ENCODE measurements at regions not wholly inside any gene's neighbourhood (a gene's known extent, or its start where the extent isn't known, plus 50 kb on each side); places are given as distances from the start of the nearest gene placed in this dataset.

GRCh38 chr5:173496129-173496882 is 120.1 kb downstream of the BOD1 start:
- H3K36me3 ChIP-seq (ENCODE audit: control insufficient read depth in 1 of 2, insufficient read depth in 2 of 2, low read length in 2 of 2), result no peaks in the 10 kb centered on the region
- DNase-seq (ENCODE audit: low read depth, low spot score), result no peak
- TF ChIP-seq CTCF (IDR thresholded peaks at IDR 0.05 in 2 of 3, conservative IDR thresholded peaks at IDR 0.05 in 1 of 3; ENCODE audit: borderline replicate concordance in 1 of 3, insufficient read depth in 1 of 3, low read depth in 2 of 3, low read length in 2 of 3) (0 out of 6 replicates have a peak, but pooled peaks of 1 of the 3 experiments have one; percentile 6), JUND (IDR thresholded peaks at IDR 0.05) (no peak)
- H3K4me2 ChIP-seq (ENCODE audit: low read length), result no peak overlapping the region
- ChIA-PET POLR2A (no interaction called here), CTCF (no interaction called here), RAD21 (ENCODE audit: low non-redundant PET in 1 of 2, low total read pairs in 2 of 2, uncharacterized antibody in 2 of 2, unreplicated experiment in 2 of 2) (no interaction called here)
- no TSS peak for BruUV-seq (replicated peaks)
- no peak overlapping the region for H3K27ac ChIP-seq (ENCODE audit: low read depth, low read length)
- H3K9ac ChIP-seq (ENCODE audit: low read length), result no peak overlapping the region
- H3K4me3 ChIP-seq (replicated peaks in 1 of 2; ENCODE audit: low read depth in 1 of 2, low read length in 2 of 2), result no peak overlapping the region
- H3K79me2 ChIP-seq (ENCODE audit: insufficient read depth, low read length), result no peaks in the 10 kb centered on the region
- no peak overlapping the region for H2AFZ ChIP-seq (ENCODE audit: low read depth, low read length, poor library complexity, severe bottlenecking)
- no peaks in the 10 kb centered on the region for H3K9me2 ChIP-seq (ENCODE audit: insufficient read depth)
- H3K27me3 ChIP-seq (ENCODE audit: insufficient read depth, low read length), result no peaks in the 10 kb centered on the region
- no peaks in the 10 kb centered on the region for H4K20me1 ChIP-seq (ENCODE audit: insufficient read depth)
- H3K4me1 ChIP-seq (ENCODE audit: control insufficient read depth in 1 of 2, insufficient read depth in 2 of 2, low read length in 2 of 2), result peaks cover 7 to 15% of the 10 kb centered on the region in 2 experiments
- no peaks in the 10 kb centered on the region for H3K9me3 ChIP-seq (ENCODE audit: control insufficient read depth in 1 of 2, insufficient read depth in 1 of 2, low read depth in 1 of 2, low read length in 2 of 2)
- intact Hi-C loops (cut with micrococcal nuclease), result no loop called here
- no peak for ATAC-seq

GRCh38 chr5:173495225-173495904 is 121.1 kb downstream of the BOD1 start:
- intact Hi-C loops (cut with micrococcal nuclease), result no loop called here
- DNase-seq (ENCODE audit: low read depth, low spot score), result no peak
- ATAC-seq, result no peak
- CTCF ChIA-PET, result no interaction called here
- Histone ChIP-seq H3K36me3 (ENCODE audit: control insufficient read depth in 1 of 2, insufficient read depth in 2 of 2, low read length in 2 of 2) (no peaks in the 10 kb centered on the region), H3K27me3 (ENCODE audit: insufficient read depth, low read length) (no peaks in the 10 kb centered on the region), H3K4me3 (replicated peaks in 1 of 2; ENCODE audit: low read depth in 1 of 2, low read length in 2 of 2) (no peak overlapping the region), H3K27ac (ENCODE audit: low read depth, low read length) (no peak overlapping the region), H3K4me2 (ENCODE audit: low read length) (no peak overlapping the region), H3K9ac (ENCODE audit: low read length) (no peak overlapping the region), H3K9me3 (ENCODE audit: control insufficient read depth in 1 of 2, insufficient read depth in 1 of 2, low read depth in 1 of 2, low read length in 2 of 2) (no peaks in the 10 kb centered on the region), H3K9me2 (ENCODE audit: insufficient read depth) (no peaks in the 10 kb centered on the region), H3K79me2 (ENCODE audit: insufficient read depth, low read length) (no peaks in the 10 kb centered on the region), H3K4me1 (ENCODE audit: control insufficient read depth in 1 of 2, insufficient read depth in 2 of 2, low read length in 2 of 2) (peaks cover 7 to 15% of the 10 kb centered on the region in 2 experiments), H4K20me1 (ENCODE audit: insufficient read depth) (no peaks in the 10 kb centered on the region), H2AFZ (ENCODE audit: low read depth, low read length, poor library complexity, severe bottlenecking) (no peak overlapping the region)
- POLR2A ChIA-PET, result no interaction called here
- BruUV-seq (replicated peaks), result no TSS peak
- RAD21 ChIA-PET (ENCODE audit: low non-redundant PET in 1 of 2, low total read pairs in 2 of 2, uncharacterized antibody in 2 of 2, unreplicated experiment in 2 of 2), result interaction anchor here in 1 of 2 experiments (0.5 kb wide), 1 partner anchor 18 kb away, joined by 3 read pairs; no protein-coding TSS in a partner anchor
- TF ChIP-seq SRF (IDR thresholded peaks at IDR 0.05; ENCODE audit: low read depth), result no peak
- no peak for TF ChIP-seq TCF7L2 (IDR thresholded peaks at IDR 0.05; ENCODE audit: borderline replicate concordance, extremely low read depth, insufficient read depth, insufficient read length)
- TF ChIP-seq SP1 (IDR thresholded peaks at IDR 0.05; ENCODE audit: low read depth), result no peak
- TF ChIP-seq JUND (IDR thresholded peaks at IDR 0.05), result no peak
- TF ChIP-seq CBX3 (IDR thresholded peaks at IDR 0.05; ENCODE audit: low read depth), result no peak
- no peak for TF ChIP-seq SIN3A (IDR thresholded peaks at IDR 0.05; ENCODE audit: low read depth)
- TF ChIP-seq ZFX (IDR thresholded peaks at IDR 0.05), result no peak
- TF ChIP-seq RAD21 (IDR thresholded peaks at IDR 0.05; ENCODE audit: low read depth), result no peak; the same call in 1 of the 2 replicates
- TF ChIP-seq ZNF274 (IDR thresholded peaks at IDR 0.05; ENCODE audit: low read depth, low read length), result no peak
- TF ChIP-seq ZBTB33 (IDR thresholded peaks at IDR 0.05; ENCODE audit: extremely low read depth, insufficient replicate concordance, low read length), result no peak
- TF ChIP-seq CTCF (IDR thresholded peaks at IDR 0.05 in 2 of 3, conservative IDR thresholded peaks at IDR 0.05 in 1 of 3; ENCODE audit: borderline replicate concordance in 1 of 3, insufficient read depth in 1 of 3, low read depth in 2 of 3, low read length in 2 of 3), result no peak

All from HCT116 (cell line).